ENCODE measurements at regions not wholly inside any gene's neighbourhood (a gene's known extent, or its start where the extent isn't known, plus 50 kb on each side); places are given as distances from the start of the nearest gene placed in this dataset.
A peak's percentile ranks its signal among the peaks of the same experiment; 100 is the strongest.

GRCh38 chr6:137779982-137780381 is 87.1 kb upstream of the TNFAIP3 start:
- DNase-seq (ENCODE audit: low read depth), result no peak

GRCh38 chr6:137780447-137781034 is 86.5 kb upstream of the TNFAIP3 start:
- DNase-seq (ENCODE audit: low read depth), result no peak

GRCh38 chr6:137781639-137782038 is 85.4 kb upstream of the TNFAIP3 start:
- DNase-seq (ENCODE audit: low read depth), result no peak

GRCh38 chr6:137782166-137783039 is 84.7 kb upstream of the TNFAIP3 start:
- DNase-seq (ENCODE audit: low read depth), result no peak

GRCh38 chr6:137783710-137784109 is 83.3 kb upstream of the TNFAIP3 start:
- peak; percentile 27 for DNase-seq (ENCODE audit: low read depth)

GRCh38 chr6:137784583-137784982 is 82.5 kb upstream of the TNFAIP3 start:
- DNase-seq (ENCODE audit: low read depth), result no peak

GRCh38 chr6:137787016-137787415 is 80.0 kb upstream of the TNFAIP3 start:
- DNase-seq (ENCODE audit: low read depth), result peak; percentile 67

- no peak for DNase-seq (ENCODE audit: low read depth)
Observed at GRCh38 chr6:137788248-137788647, 78.8 kb upstream of the TNFAIP3 start.

GRCh38 chr6:137791281-137792159 is 75.5 kb upstream of the TNFAIP3 start:
- DNase-seq (ENCODE audit: low read depth), result no peak

- DNase-seq (ENCODE audit: low read depth), result no peak
Observed at GRCh38 chr6:137792160-137793033, 74.7 kb upstream of the TNFAIP3 start.

- no peak for DNase-seq (ENCODE audit: low read depth)
Observed at GRCh38 chr6:137793805-137794515, 73.1 kb upstream of the TNFAIP3 start.

GRCh38 chr6:137794516-137795201 is 72.4 kb upstream of the TNFAIP3 start:
- no peak for DNase-seq (ENCODE audit: low read depth)

- DNase-seq (ENCODE audit: low read depth), result no peak
Observed at GRCh38 chr6:137795501-137795900, 71.6 kb upstream of the TNFAIP3 start.

GRCh38 chr6:137798261-137798660 is 68.8 kb upstream of the TNFAIP3 start:
- no peak for DNase-seq (ENCODE audit: low read depth)

- peak; percentile 16 for DNase-seq (ENCODE audit: low read depth)
Observed at GRCh38 chr6:137798846-137799245, 68.2 kb upstream of the TNFAIP3 start.

GRCh38 chr6:137799950-137800568 is 67.0 kb upstream of the TNFAIP3 start:
- peak; percentile 65 for DNase-seq (ENCODE audit: low read depth)

GRCh38 chr6:137800762-137801161 is 66.3 kb upstream of the TNFAIP3 start:
- no peak for DNase-seq (ENCODE audit: low read depth)

- DNase-seq (ENCODE audit: low read depth), result no peak
Observed at GRCh38 chr6:137801352-137802114, 65.5 kb upstream of the TNFAIP3 start.

All from EH (cell line).